CD14-positive monocyte (primary cell): ENCODE measurements at regions not wholly inside any gene's neighbourhood (a gene's known extent, or its start where the extent isn't known, plus 50 kb on each side); places are given as distances from the start of the nearest gene placed in this dataset.

Experiments
- DNase-seq, 3 donors: peaks; one replicate each; pipeline ENCODE4 v3.0.0-alpha.2; 2011 to 2022
- H2AFZ ChIP-seq: 2 replicates; pipeline ENCODE4 v1.6.0; 2012; ENCODE audit warnings: mild to moderate bottlenecking, low read depth, low read length, inconsistent platforms; ENCODE audit not compliant: insufficient read depth, poor library complexity, severe bottlenecking
- H3K27ac ChIP-seq, 2 donors: 1 replicate in 1 of 2; 2 replicates in 1 of 2; pipeline ENCODE4 v1.5.1; 2012 to 2013; ENCODE audit warnings: low read length in 2 of 2, control low read depth in 1 of 2, inconsistent platforms in 1 of 2, low read depth in 1 of 2, mild to moderate bottlenecking in 1 of 2
- H3K27me3 ChIP-seq, 2 donors: one replicate each; pipeline versions ENCODE4 v1.6.0 to v1.6.1; 2011 to 2013; ENCODE audit warnings: low read length in 2 of 2; ENCODE audit not compliant: control insufficient read depth in 2 of 2, insufficient read depth in 2 of 2
- H3K36me3 ChIP-seq, 2 donors: replicated peaks in 1 of 2; 1 replicate in 1 of 2; 2 replicates in 1 of 2; pipeline versions ENCODE4 v1.5.1 to v1.6.1; 2012 to 2013; ENCODE audit warnings: low read length in 2 of 2, control low read depth in 1 of 2, inconsistent platforms in 1 of 2, mild to moderate bottlenecking in 1 of 2; ENCODE audit not compliant: insufficient read depth in 2 of 2, control insufficient read depth in 1 of 2
- H3K4me1 ChIP-seq, 2 donors: 1 replicate in 1 of 2; 2 replicates in 1 of 2; pipeline versions ENCODE4 v1.5.1 to v1.6.1; 2012 to 2013; ENCODE audit warnings: low read length in 2 of 2, control low read depth in 1 of 2, inconsistent platforms in 1 of 2, mild to moderate bottlenecking in 1 of 2, moderate library complexity in 1 of 2; ENCODE audit not compliant: insufficient read depth in 2 of 2, control insufficient read depth in 1 of 2
- H3K4me2 ChIP-seq: replicated peaks from 2 replicates; pipeline ENCODE3; 2012; ENCODE audit warnings: low read length, moderate library complexity, mild to moderate bottlenecking; ENCODE audit not compliant: poor library complexity, severe bottlenecking; ENCODE audit errors: extremely low read depth
- H3K4me3 ChIP-seq, 3 experiments: fragments of 200-600 bp in 1 of 3; sonication (generic) in 1 of 3; replicated peaks in 1 of 3; 1 replicate in 2 of 3; 2 replicates in 1 of 3; pipeline ENCODE4 v1.5.1; 2011 to 2013; ENCODE audit warnings: low read length in 3 of 3, mild to moderate bottlenecking in 3 of 3, control low read depth in 2 of 3, low read depth in 2 of 3, inconsistent platforms in 1 of 3, moderate library complexity in 1 of 3
- H3K79me2 ChIP-seq: 2 replicates; pipeline ENCODE4 v1.6.0; 2012; ENCODE audit warnings: mild to moderate bottlenecking, control low read depth, inconsistent platforms, low read length, moderate library complexity; ENCODE audit not compliant: insufficient read depth
- H3K9ac ChIP-seq: 2 replicates; pipeline ENCODE4 v1.6.0; 2017; ENCODE audit warnings: low read length, mild to moderate bottlenecking; ENCODE audit not compliant: insufficient read depth, poor library complexity, severe bottlenecking
- H3K9me3 ChIP-seq, 2 donors: replicated peaks in 1 of 2; 1 replicate in 1 of 2; 2 replicates in 1 of 2; pipeline versions ENCODE4 v1.5.1 to v1.6.1; 2012 to 2013; ENCODE audit warnings: low read length in 2 of 2, control low read depth in 1 of 2; ENCODE audit not compliant: control insufficient read depth in 1 of 2, insufficient read depth in 1 of 2
- H4K20me1 ChIP-seq: 2 replicates; pipeline ENCODE4 v1.6.0; 2012; ENCODE audit warnings: mild to moderate bottlenecking, low read length, control low read depth, moderate library complexity; ENCODE audit not compliant: insufficient read depth
- H3K27ac Mint-ChIP-seq, 7 donors: one replicate each; pipeline ENCODE4 v1.8.0; 2020; ENCODE audit warnings: mild to moderate bottlenecking in 7 of 7, mixed read lengths in 7 of 7, moderate library complexity in 6 of 7, inconsistent platforms in 2 of 7
- H3K27me3 Mint-ChIP-seq, 3 donors: one replicate each; pipeline ENCODE4 v1.8.0; 2021 to 2022; ENCODE audit warnings: low read depth in 3 of 3, mild to moderate bottlenecking in 3 of 3, mixed read lengths in 3 of 3, moderate library complexity in 3 of 3, inconsistent platforms in 1 of 3
- H3K36me3 Mint-ChIP-seq, 2 donors: one replicate each; pipeline ENCODE4 v1.8.0; 2020; ENCODE audit warnings: mixed read lengths in 2 of 2, inconsistent platforms in 1 of 2, mild to moderate bottlenecking in 1 of 2
- H3K4me1 Mint-ChIP-seq: one replicate; pipeline ENCODE4 v1.8.0; 2020; ENCODE audit warnings: mild to moderate bottlenecking, mixed read lengths
- H3K4me3 Mint-ChIP-seq, 2 donors: one replicate each; pipeline ENCODE4 v1.8.0; 2020; ENCODE audit warnings: mild to moderate bottlenecking in 2 of 2, mixed read lengths in 2 of 2, moderate library complexity in 1 of 2
- H3K9me3 Mint-ChIP-seq, 7 donors: one replicate each; pipeline ENCODE4 v1.8.0; 2020 to 2022; ENCODE audit warnings: mixed read lengths in 7 of 7, mild to moderate bottlenecking in 6 of 7, moderate library complexity in 6 of 7, inconsistent platforms in 2 of 7
- WGBS: methylation state at CpG from one replicate; pipeline ENCODE4 v1.1.5; 2013; ENCODE audit warnings: missing lambda C conversion rate; ENCODE audit not compliant: insufficient coverage; 5-methylcytosine and 5-hydroxymethylcytosine counted together
- intact Hi-C, 2 donors: fragments of 100-400 bp; cut with micrococcal nuclease; formaldehyde crosslinking; loops; one replicate each; pipeline versions ENCODE4 v1.15.0 to v1.15.1; 2023
- TF ChIP-seq, protein P1 (sequence below): fragments of 200-600 bp; IDR thresholded peaks from one replicate; pipeline ENCODE4 v1.8.0; 2022; ENCODE audit warnings: antibody characterized with exemption, mild to moderate bottlenecking

GRCh38 chr1:2874207-2874606 is 72.7 kb upstream of the TTC34 start:
- no peak overlapping the region for H3K4me3 ChIP-seq
- Mint-ChIP-seq H3K4me3 (no peak overlapping the region), H3K9me3 (peaks cover 18 to 34% (median 28%) of the 10 kb centered on the region in 7 donors), H3K27me3 (peaks cover 0 to 2% (median 2%) of the 10 kb centered on the region in 3 donors), H3K36me3 (no peaks in the 10 kb centered on the region), H3K4me1 (no peaks in the 10 kb centered on the region), H3K27ac (no peak overlapping the region)
- no peak overlapping the region for H2AFZ ChIP-seq
- TF ChIP-seq, protein P1, sequence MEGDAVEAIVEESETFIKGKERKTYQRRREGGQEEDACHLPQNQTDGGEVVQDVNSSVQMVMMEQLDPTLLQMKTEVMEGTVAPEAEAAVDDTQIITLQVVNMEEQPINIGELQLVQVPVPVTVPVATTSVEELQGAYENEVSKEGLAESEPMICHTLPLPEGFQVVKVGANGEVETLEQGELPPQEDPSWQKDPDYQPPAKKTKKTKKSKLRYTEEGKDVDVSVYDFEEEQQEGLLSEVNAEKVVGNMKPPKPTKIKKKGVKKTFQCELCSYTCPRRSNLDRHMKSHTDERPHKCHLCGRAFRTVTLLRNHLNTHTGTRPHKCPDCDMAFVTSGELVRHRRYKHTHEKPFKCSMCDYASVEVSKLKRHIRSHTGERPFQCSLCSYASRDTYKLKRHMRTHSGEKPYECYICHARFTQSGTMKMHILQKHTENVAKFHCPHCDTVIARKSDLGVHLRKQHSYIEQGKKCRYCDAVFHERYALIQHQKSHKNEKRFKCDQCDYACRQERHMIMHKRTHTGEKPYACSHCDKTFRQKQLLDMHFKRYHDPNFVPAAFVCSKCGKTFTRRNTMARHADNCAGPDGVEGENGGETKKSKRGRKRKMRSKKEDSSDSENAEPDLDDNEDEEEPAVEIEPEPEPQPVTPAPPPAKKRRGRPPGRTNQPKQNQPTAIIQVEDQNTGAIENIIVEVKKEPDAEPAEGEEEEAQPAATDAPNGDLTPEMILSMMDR = no peak
- WGBS = 81% methylated on average over 3 of the region's 7 CpGs
- intact Hi-C loops = no loop called here
- no peak overlapping the region for H3K4me2 ChIP-seq
- H3K9ac ChIP-seq = no peak overlapping the region
- no peaks in the 10 kb centered on the region for H4K20me1 ChIP-seq
- no peaks in the 10 kb centered on the region for H3K36me3 ChIP-seq
- no peak overlapping the region for H3K27ac ChIP-seq
- H3K27me3 ChIP-seq = no peaks in the 10 kb centered on the region
- H3K79me2 ChIP-seq = no peaks in the 10 kb centered on the region
- H3K9me3 ChIP-seq = peaks cover 13 to 30% of the 10 kb centered on the region in 2 donors
- DNase-seq = no peak
- no peaks in the 10 kb centered on the region for H3K4me1 ChIP-seq

GRCh38 chr1:2874607-2875480 is 73.4 kb upstream of the TTC34 start:
- Mint-ChIP-seq H3K9me3 (peaks cover 18 to 34% (median 27%) of the 10 kb centered on the region in 7 donors), H3K27ac (no peak overlapping the region), H3K36me3 (no peaks in the 10 kb centered on the region), H3K27me3 (peaks cover 0 to 2% (median 2%) of the 10 kb centered on the region in 3 donors), H3K4me1 (no peaks in the 10 kb centered on the region), H3K4me3 (peak overlapping the region in 1 of 2 donors; percentile 37)
- no peak for DNase-seq
- Histone ChIP-seq H3K36me3 (no peaks in the 10 kb centered on the region), H3K79me2 (no peaks in the 10 kb centered on the region), H2AFZ (no peak overlapping the region), H3K4me3 (no peak overlapping the region), H3K4me1 (no peaks in the 10 kb centered on the region), H3K9ac (no peak overlapping the region), H3K27ac (no peak overlapping the region), H4K20me1 (no peaks in the 10 kb centered on the region), H3K9me3 (peaks cover 13 to 30% of the 10 kb centered on the region in 2 donors), H3K4me2 (no peak overlapping the region), H3K27me3 (no peaks in the 10 kb centered on the region)
- intact Hi-C loops = no loop called here
- 97% methylated on average over 19 of the region's 30 CpGs for WGBS
- TF ChIP-seq, protein P1 = no peak
